SU-DHL-6 (cell line): ENCODE measurements at regions not wholly inside any gene's neighbourhood (a gene's known extent, or its start where the extent isn't known, plus 50 kb on each side); places are given as distances from the start of the nearest gene placed in this dataset.

Experiments used
- EZH2phosphoT487 ChIP-seq: fragments of 200-600 bp; sonication (generic), shearing (Covaris generic); conservative IDR thresholded peaks from 2 replicates; pipeline ENCODE4 v1.6.1; 2018; ENCODE audit warnings: mild to moderate bottlenecking, antibody characterized with exemption, low read length, moderate library complexity, mixed read lengths
- TF ChIP-seq, protein P1 (sequence below): fragments of 200-600 bp; sonication (generic); IDR thresholded peaks from one replicate; pipeline ENCODE4 v1.5.1; 2017; ENCODE audit warnings: antibody characterized with exemption, mild to moderate bottlenecking, low read length, moderate library complexity; ENCODE audit not compliant: insufficient read depth, poor library complexity, severe bottlenecking

DNA sequence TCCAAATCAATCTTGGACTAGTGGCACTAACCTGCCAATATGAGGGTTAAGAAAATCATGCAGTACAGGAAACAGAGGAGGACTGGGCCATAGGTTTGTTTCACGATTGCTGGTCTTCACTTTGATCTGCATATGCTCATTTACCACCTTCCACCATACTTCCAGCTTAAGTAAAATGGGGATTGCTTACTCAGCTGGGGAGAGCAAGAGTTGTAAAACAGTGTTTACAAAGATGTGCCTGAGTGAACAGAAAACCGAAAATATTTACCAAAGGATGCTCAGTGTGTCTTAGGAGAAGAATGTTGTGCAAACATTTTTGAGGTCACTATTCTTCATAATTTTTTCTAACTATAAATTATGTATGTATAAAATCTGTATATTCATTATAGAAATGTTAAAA, 65.1 kb upstream of the DNAH5 start:
- TF ChIP-seq, protein P1, sequence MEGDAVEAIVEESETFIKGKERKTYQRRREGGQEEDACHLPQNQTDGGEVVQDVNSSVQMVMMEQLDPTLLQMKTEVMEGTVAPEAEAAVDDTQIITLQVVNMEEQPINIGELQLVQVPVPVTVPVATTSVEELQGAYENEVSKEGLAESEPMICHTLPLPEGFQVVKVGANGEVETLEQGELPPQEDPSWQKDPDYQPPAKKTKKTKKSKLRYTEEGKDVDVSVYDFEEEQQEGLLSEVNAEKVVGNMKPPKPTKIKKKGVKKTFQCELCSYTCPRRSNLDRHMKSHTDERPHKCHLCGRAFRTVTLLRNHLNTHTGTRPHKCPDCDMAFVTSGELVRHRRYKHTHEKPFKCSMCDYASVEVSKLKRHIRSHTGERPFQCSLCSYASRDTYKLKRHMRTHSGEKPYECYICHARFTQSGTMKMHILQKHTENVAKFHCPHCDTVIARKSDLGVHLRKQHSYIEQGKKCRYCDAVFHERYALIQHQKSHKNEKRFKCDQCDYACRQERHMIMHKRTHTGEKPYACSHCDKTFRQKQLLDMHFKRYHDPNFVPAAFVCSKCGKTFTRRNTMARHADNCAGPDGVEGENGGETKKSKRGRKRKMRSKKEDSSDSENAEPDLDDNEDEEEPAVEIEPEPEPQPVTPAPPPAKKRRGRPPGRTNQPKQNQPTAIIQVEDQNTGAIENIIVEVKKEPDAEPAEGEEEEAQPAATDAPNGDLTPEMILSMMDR: no peak
- TF ChIP-seq EZH2phosphoT487: no peak
